ENCODE measurements at regions not wholly inside any gene's neighbourhood (a gene's known extent, or its start where the extent isn't known, plus 50 kb on each side); places are given as distances from the start of the nearest gene placed in this dataset.
"Not testable (repeated sequence)": the region's sequence is repeated elsewhere in the genome, so short reads cannot be mapped to it uniquely, and the experiment has no call there.

GRCh38 chr2:236343400-236344161 lies 79.4 kb upstream of the ASB18 start:
- H3K27ac Mint-ChIP-seq, result no peak overlapping the region
- no peaks in the 10 kb centered on the region for H3K9me3 Mint-ChIP-seq
- H3K36me3 Mint-ChIP-seq, result no peaks in the 10 kb centered on the region
- DNase-seq (ENCODE audit: low spot score in 2 of 2), result peak in 1 of 2 donors; percentile 25
- no peak for ATAC-seq

DNA sequence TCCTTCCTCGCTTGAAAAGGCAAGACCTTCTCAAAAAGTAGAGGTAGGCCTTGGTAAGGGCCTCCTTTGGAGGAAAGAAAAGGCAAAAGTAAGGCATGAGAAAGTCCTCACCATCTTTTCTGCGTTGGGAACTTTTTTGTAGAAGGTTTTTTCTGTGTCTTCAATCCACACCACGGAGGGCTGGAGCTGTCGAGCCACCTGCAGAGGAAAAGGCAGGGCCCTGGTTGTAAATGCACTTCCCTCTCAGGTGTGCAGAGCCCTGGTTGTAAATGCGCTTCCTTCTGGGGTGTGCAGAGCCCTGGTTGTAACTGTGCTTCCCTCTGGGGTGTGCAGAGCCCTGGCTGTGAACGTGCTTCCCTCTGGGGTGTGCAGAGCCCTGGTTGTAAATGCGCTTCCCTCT lies 80.2 kb upstream of the ASB18 start:
- no peak overlapping the region for H3K27ac Mint-ChIP-seq
- H3K9me3 Mint-ChIP-seq, result no peaks in the 10 kb centered on the region
- DNase-seq (ENCODE audit: low spot score in 2 of 2), result no peak
- no peaks in the 10 kb centered on the region for H3K36me3 Mint-ChIP-seq
- no peak for ATAC-seq

DNA sequence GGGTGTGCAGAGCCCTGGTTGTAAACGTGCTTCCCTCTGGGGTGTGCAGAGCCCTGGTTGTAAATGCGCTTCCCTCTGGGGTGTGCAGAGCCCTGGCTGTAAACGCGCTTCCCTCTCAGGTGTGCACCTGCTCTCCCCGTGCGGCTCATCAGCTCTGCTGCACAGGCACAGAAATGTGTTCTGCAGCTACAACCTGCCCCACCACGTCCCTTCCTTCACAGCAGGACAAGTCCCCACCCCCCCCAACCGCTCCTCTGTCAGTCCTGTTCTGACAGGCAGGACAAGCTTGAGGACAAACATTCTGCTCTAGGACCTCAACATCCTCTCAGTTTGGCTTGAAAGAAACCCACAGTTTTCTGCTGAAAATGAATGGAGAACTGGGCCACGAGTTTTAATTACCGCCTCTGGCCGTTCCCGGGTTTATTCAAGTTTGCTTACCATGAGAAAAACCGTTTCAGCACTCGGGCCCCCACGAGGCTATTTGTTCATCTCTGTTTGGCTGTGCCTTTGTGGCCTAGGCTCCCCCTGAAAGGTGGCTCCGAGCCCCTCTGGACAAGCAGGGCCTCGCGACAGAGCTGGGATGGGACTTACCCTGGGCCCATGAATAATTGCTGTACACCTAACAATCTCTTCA lies 81.0 kb upstream of the ASB18 start:
- Mint-ChIP-seq H3K36me3 (no peaks in the 10 kb centered on the region), H3K9me3 (no peaks in the 10 kb centered on the region), H3K27ac (no peak overlapping the region)
- ATAC-seq, result no peak
- DNase-seq (ENCODE audit: low spot score in 2 of 2), result no peak

DNA sequence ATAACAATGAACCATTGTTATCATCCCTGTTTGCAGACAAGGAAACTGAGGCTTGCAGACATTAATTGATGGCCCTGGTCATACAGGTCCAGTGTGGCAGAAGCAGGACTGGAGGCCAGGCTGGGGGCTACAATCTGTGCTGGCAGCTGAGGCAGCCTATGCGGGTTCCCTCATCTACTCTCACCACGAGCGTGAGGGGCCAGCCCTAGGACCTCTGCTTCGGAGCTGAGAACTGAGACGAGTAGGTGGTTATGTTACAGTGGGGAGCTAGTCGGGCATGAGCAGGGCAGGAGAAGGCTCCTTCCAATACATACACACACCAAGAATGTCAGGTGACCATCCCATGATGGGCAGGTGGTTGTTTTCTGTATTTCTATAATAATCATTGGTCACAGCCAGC lies 82.2 kb upstream of the ASB18 start:
- ATAC-seq, result no peak
- H3K27ac Mint-ChIP-seq, result no peak overlapping the region
- H3K36me3 Mint-ChIP-seq, result no peaks in the 10 kb centered on the region
- H3K9me3 Mint-ChIP-seq, result no peaks in the 10 kb centered on the region
- DNase-seq (ENCODE audit: low spot score in 2 of 2), result no peak

GRCh38 chr2:236348279-236348678 lies 84.1 kb upstream of the ASB18 start:
- ATAC-seq, result no peak
- Mint-ChIP-seq H3K36me3 (no peaks in the 10 kb centered on the region), H3K27ac (no peak overlapping the region), H3K9me3 (no peaks in the 10 kb centered on the region)
- DNase-seq (ENCODE audit: low spot score in 2 of 2), result no peak

DNA sequence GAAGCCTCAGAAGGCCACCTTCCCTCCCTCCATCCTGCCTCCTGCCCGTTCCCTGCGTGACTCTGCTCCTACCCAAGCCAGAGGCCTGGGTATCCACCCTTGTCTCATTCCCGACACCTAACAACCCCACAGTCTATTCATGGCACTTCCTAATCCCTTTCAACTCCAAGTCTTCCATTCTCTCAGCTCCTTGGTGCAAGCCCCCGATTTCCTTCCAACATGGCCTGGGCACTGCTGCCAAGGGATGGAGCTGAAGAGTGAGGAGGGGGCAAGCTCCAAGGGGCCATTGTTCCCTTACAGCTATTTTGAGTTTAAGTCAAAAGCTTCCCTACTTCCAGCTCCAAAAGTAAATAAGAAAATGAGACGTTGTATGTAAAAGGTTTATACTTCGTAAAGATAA lies 84.8 kb upstream of the ASB18 start:
- DNase-seq (ENCODE audit: low spot score in 2 of 2) (no peak), ATAC-seq (no peak)
- Mint-ChIP-seq H3K36me3 (no peaks in the 10 kb centered on the region), H3K9me3 (no peaks in the 10 kb centered on the region), H3K27ac (no peak overlapping the region)

DNA sequence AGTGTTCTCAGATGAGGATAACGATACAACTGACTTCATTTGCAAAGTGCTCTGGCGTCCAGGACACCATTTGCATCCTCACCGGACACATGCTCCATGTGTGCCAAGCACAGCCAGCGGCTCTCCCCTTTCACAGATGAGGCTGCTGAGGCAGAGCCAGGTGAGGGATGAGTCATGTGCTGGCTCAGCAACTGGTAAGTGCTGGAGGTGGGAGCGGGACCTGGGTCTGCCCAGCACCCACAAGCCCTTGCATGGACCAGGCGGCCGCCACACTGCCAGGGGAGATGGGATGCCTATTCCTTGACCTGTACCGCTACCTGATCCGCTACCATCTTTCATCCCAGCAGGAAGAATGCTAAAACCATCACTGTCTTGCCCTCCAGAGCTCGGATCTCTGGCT lies 86.2 kb upstream of the ASB18 start:
- no peaks in the 10 kb centered on the region for H3K36me3 Mint-ChIP-seq
- no peaks in the 10 kb centered on the region for H3K9me3 Mint-ChIP-seq
- DNase-seq (ENCODE audit: low spot score in 2 of 2), result no peak
- H3K27ac Mint-ChIP-seq, result no peak overlapping the region
- no peak for ATAC-seq

GRCh38 chr2:236351966-236352525 lies 87.8 kb upstream of the ASB18 start:
- H3K27ac Mint-ChIP-seq, result no peak overlapping the region

DNA sequence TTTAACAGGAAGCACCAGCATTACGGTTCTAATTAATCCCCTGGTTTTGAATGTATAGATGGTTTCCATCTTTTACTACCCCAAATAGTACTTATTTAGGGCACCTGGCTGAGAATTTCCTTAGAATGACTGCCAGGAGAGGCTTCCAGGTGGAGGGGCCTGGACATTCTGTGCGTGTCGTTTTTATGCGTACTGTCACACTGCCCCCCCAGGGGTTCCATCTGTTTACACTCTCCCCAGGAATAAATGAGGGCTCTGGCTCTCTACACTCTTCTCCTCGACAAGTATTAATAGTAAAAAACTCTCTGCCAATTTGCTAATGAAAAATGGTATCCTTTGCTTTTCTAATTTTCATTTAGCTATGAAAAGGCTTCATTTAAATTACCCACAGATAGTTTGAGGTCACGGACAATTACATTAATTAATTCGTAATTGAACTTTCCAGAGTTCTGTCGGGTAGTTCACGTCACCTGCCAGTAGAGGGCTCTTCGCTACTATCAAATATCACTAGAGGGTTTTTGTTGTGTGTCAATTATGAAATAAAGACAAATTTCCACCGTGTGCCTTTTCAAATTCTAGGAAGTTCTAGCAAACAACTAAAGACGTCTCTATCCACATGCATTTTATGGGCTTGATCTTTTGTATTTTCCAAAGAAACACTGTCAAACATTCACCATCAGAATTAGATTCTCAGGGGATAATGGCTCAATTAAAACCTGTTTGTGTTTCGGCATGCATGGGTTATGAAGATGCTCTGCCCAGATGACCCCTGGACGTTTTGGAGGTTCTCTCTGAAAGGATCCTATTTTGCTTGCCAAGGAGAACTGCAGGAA lies 88.8 kb upstream of the ASB18 start:
- Mint-ChIP-seq H3K36me3 (no peaks in the 10 kb centered on the region), H3K9me3 (no peaks in the 10 kb centered on the region), H3K27ac (no peak overlapping the region)
- ATAC-seq (no peak), DNase-seq (ENCODE audit: low spot score in 2 of 2) (peak in 1 of 2 donors; percentile 21)

More at GRCh38 chr2:236351966-236352525, 87.8 kb upstream of the ASB18 start:
- no peaks in the 10 kb centered on the region for H3K36me3 Mint-ChIP-seq
- H3K9me3 Mint-ChIP-seq, result no peaks in the 10 kb centered on the region
- ATAC-seq (no peak), DNase-seq (ENCODE audit: low spot score in 2 of 2) (no peak)

DNA sequence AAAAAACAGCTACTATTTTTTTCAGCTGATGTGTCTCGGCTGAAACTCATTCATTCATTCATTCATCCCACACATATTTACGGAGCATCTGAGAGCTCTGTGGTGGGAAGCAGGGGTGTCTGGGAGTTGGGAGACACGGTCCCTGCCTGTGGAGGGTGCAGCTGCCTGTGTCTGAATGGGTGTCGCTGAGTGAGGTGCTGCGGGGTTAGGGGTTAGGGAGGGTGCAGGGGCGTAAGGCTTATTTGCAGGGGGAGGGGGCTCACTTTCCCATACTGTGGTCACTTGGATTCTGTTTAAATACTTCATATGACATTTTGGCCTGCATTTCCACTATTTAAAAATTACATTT lies 89.4 kb upstream of the ASB18 start:
- Mint-ChIP-seq H3K36me3 (no peaks in the 10 kb centered on the region), H3K9me3 (no peaks in the 10 kb centered on the region), H3K27ac (no peak overlapping the region)
- no peak for DNase-seq (ENCODE audit: low spot score in 2 of 2)
- no peak for ATAC-seq

- DNase-seq (ENCODE audit: low spot score in 2 of 2) (no peak), ATAC-seq (no peak)
- H3K36me3 Mint-ChIP-seq, result no peaks in the 10 kb centered on the region
- H3K27ac Mint-ChIP-seq, result no peak overlapping the region
- no peaks in the 10 kb centered on the region for H3K9me3 Mint-ChIP-seq
These were observed 90.1 kb upstream of the ASB18 start for GRCh38 chr2:236354056-236354940.

GRCh38 chr2:236354973-236355595 lies 90.9 kb upstream of the ASB18 start:
- Mint-ChIP-seq H3K9me3 (no peaks in the 10 kb centered on the region), H3K36me3 (no peaks in the 10 kb centered on the region), H3K27ac (no peak overlapping the region)
- no peak for DNase-seq (ENCODE audit: low spot score in 2 of 2)
- ATAC-seq, result no peak

DNA sequence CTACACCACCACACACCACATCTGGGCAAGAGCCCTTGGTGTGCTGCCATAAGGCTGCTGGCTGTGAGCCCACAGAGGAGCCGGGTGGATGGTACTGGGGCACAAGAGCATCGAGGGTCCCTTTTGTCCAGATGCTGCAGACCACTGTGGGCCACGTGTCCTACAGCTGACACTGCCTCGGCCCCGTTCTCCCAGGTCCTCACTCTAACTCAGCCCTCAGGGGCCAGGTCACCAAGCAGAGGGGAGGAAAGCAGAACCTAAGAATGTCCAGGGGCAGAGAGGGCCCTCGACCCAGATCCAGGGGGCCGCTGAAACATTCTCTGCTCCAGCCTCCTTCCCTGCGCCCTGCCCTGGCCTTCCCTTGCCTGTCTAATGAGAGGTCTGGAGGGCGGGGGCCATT lies 91.7 kb upstream of the ASB18 start:
- Mint-ChIP-seq H3K27ac (no peak overlapping the region), H3K36me3 (no peaks in the 10 kb centered on the region), H3K9me3 (no peaks in the 10 kb centered on the region)
- DNase-seq (ENCODE audit: low spot score in 2 of 2), result no peak
- peak in 1 of 2 donors; percentile 46 for ATAC-seq

DNA sequence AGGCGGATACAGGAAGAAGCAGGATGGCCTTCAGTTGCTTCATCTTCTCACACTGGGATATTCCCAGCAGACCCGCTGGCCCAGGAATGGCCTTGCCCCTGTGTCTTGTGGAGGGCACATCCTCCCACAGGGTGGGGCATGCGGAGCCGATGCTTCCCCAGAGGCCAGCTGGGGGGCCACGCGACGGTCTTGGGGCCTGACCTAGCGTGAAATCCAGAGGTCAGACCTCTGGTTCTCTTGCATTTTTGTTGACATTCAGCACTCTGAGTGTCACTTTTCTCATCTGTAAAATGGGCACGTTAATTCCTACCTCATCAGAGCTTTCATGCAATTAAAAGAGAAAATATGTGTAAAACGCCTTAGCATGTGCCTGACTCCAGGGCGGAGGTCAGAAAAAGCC lies 92.1 kb upstream of the ASB18 start:
- not testable (repeated sequence) for H3K9me3 Mint-ChIP-seq; H3K27ac Mint-ChIP-seq; H3K36me3 Mint-ChIP-seq; DNase-seq (ENCODE audit: low spot score in 2 of 2)
- peak in 1 of 2 donors; percentile 44 for ATAC-seq

- H3K27ac Mint-ChIP-seq; H3K36me3 Mint-ChIP-seq; H3K9me3 Mint-ChIP-seq; ATAC-seq; DNase-seq (ENCODE audit: low spot score in 2 of 2): not testable (repeated sequence)
These were observed 94.3 kb upstream of the ASB18 start for GRCh38 chr2:236358482-236358881.

DNA sequence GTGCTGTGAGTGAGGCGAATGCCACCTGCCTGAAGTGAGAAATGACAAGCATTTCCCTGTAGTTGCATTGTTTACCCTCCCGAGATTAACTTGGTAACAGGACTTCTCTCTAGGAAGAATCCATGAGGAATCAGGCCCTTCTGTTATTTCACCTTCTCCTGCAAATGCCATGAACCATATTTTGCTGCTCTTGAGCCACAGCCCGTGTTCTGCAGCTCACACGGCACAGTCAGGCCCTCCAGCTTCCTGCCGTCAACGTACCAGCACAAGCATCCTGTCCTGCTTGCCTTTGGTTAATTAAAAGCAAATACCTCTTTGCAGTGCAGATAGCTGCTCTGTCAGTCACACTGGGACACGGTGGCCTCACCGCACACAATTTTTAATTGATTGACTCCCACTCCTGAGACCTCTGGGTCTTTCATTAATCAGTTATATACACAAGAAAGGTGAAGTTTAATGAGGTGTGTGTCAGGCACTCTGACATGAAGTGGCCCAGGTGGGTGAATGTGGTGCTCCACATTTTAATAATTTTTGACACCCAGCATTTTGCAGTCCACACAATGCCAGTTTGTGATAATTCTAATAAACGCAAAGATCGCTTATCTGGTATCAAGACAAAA lies 95.3 kb upstream of the ASB18 start:
- Mint-ChIP-seq H3K36me3 (no peaks in the 10 kb centered on the region), H3K9me3 (no peaks in the 10 kb centered on the region), H3K27ac (no peak overlapping the region)
- no peak for ATAC-seq
- no peak for DNase-seq (ENCODE audit: low spot score in 2 of 2)
